Cardiac muscle cell (in vitro differentiated cells and primary cell): ENCODE measurements at regions not wholly inside any gene's neighbourhood (a gene's known extent, or its start where the extent isn't known, plus 50 kb on each side); places are given as distances from the start of the nearest gene placed in this dataset.
"Not testable (repeated sequence)": the region's sequence is repeated elsewhere in the genome, so short reads cannot be mapped to it uniquely, and the experiment has no call there.

Experiments used
- DNase-seq, 2 donors: peaks; one replicate each; pipeline versions ENCODE4 v3.0.0 to v3.0.0-alpha.2; 2010 to 2017; ENCODE audit warnings: low read depth in 1 of 2, low spot score in 1 of 2
- H3K27ac ChIP-seq: fragments of 200-600 bp; sonication (generic); 2 replicates; pipeline ENCODE4 v1.5.1; 2016
- H3K27me3 ChIP-seq: fragments of 200-600 bp; sonication (generic); 2 replicates; pipeline ENCODE4 v1.6.0; 2016; ENCODE audit warnings: control low read depth
- H3K36me3 ChIP-seq: fragments of 200-600 bp; sonication (generic); 2 replicates; pipeline ENCODE4 v1.5.1; 2016; ENCODE audit warnings: control low read depth
- H3K4me1 ChIP-seq: fragments of 200-600 bp; sonication (generic); 2 replicates; pipeline ENCODE4 v1.8.1; 2017; ENCODE audit warnings: low read depth, mild to moderate bottlenecking, mixed run types
- H3K4me3 ChIP-seq: fragments of 200-600 bp; sonication (generic); 2 replicates; pipeline ENCODE4 v1.5.1; 2016; ENCODE audit warnings: mild to moderate bottlenecking
- H3K9me3 ChIP-seq: fragments of 200-600 bp; sonication (generic); 2 replicates; pipeline ENCODE4 v1.5.1; 2017; ENCODE audit warnings: low read depth, mild to moderate bottlenecking, control low read depth
- CTCF ChIP-seq: IDR thresholded peaks from 2 replicates; pipeline ENCODE4 v1.5.1; 2012; ENCODE audit warnings: low read depth, mild to moderate bottlenecking, low read length

GRCh38 chr5:143634689-143635088 lies 177.3 kb upstream of the HMHB1 start:
- Histone ChIP-seq H3K27ac (no peak overlapping the region), H3K4me1 (peaks cover 7% of the 10 kb centered on the region), H3K36me3 (no peaks in the 10 kb centered on the region), H3K27me3 (peaks cover 90% of the 10 kb centered on the region), H3K9me3 (no peaks in the 10 kb centered on the region), H3K4me3 (no peak overlapping the region)
- no peak for DNase-seq
- TF ChIP-seq CTCF: no peak

- Histone ChIP-seq H3K9me3 (no peaks in the 10 kb centered on the region), H3K27ac (no peak overlapping the region), H3K4me1 (peaks cover 7% of the 10 kb centered on the region), H3K27me3 (peaks cover 85% of the 10 kb centered on the region), H3K36me3 (no peaks in the 10 kb centered on the region), H3K4me3 (no peak overlapping the region)
- DNase-seq: peak; percentile 41 to 44
- TF ChIP-seq CTCF: no peak
These were observed 181.9 kb upstream of the HMHB1 start for GRCh38 chr5:143629871-143630659.

- H3K36me3 ChIP-seq, H3K4me1 ChIP-seq, H3K4me3 ChIP-seq, DNase-seq, H3K27ac ChIP-seq, H3K9me3 ChIP-seq: not testable (repeated sequence)
- H3K27me3 ChIP-seq: peaks cover 73% of the 10 kb centered on the region
These were observed 186.9 kb upstream of the HMHB1 start for GRCh38 chr5:143625048-143625447.

- no peaks in the 10 kb centered on the region for H3K9me3 ChIP-seq
- peaks cover 71% of the 10 kb centered on the region for H3K27me3 ChIP-seq
- H3K4me1 ChIP-seq: no peaks in the 10 kb centered on the region
- H3K36me3 ChIP-seq: no peaks in the 10 kb centered on the region
- TF ChIP-seq CTCF: no peak
- no peak overlapping the region for H3K27ac ChIP-seq
- no peak overlapping the region for H3K4me3 ChIP-seq
- no peak for DNase-seq
These were observed 187.5 kb upstream of the HMHB1 start for GRCh38 chr5:143624465-143624864.

- DNase-seq: no peak
- H3K36me3 ChIP-seq: no peaks in the 10 kb centered on the region
- H3K4me1 ChIP-seq: no peaks in the 10 kb centered on the region
- no peak overlapping the region for H3K27ac ChIP-seq
- peaks cover 54% of the 10 kb centered on the region for H3K27me3 ChIP-seq
- no peaks in the 10 kb centered on the region for H3K9me3 ChIP-seq
- TF ChIP-seq CTCF: no peak
- no peak overlapping the region for H3K4me3 ChIP-seq
These were observed 192.9 kb upstream of the HMHB1 start for GRCh38 chr5:143619040-143619439.

- DNase-seq: no peak
These were observed 193.8 kb upstream of the HMHB1 start for GRCh38 chr5:143618141-143618540.

More at GRCh38 chr5:143618141-143618540, 193.8 kb upstream of the HMHB1 start:
- no peaks in the 10 kb centered on the region for H3K4me1 ChIP-seq
- no peaks in the 10 kb centered on the region for H3K9me3 ChIP-seq
- H3K4me3 ChIP-seq: no peak overlapping the region
- TF ChIP-seq CTCF: no peak
- peaks cover 49% of the 10 kb centered on the region for H3K27me3 ChIP-seq
- H3K27ac ChIP-seq: no peak overlapping the region
- H3K36me3 ChIP-seq: no peaks in the 10 kb centered on the region
